HCT116 (cell line): ENCODE measurements at regions not wholly inside any gene's neighbourhood (a gene's known extent, or its start where the extent isn't known, plus 50 kb on each side); places are given as distances from the start of the nearest gene placed in this dataset.

ENCODE experiments used
- ATAC-seq: fragments of 200-7000 bp; cut with Tn5 transposase; 2 replicates; pipeline ENCODE4 v1.9.1; 2020; ENCODE audit warnings: mild to moderate bottlenecking, moderate library complexity
- BruUV-seq: library from RNA; stranded (reverse); fragments of 400-500 nt; replicated peaks from 2 replicates; lab custom pipeline; 2021; lab: Mats Ljungman, UMichigan
- CTCF ChIA-PET: fragments of 300-600 bp; sonication (Branson Sonifier 250); formaldehyde crosslinking; loops from one replicate; lab custom pipeline; 2021; ENCODE audit warnings: antibody characterized with exemption; lab: Charles Lee
- POLR2A ChIA-PET: fragments of 300-600, 350-600 bp; sonication (Branson Sonifier 250); formaldehyde crosslinking; loops from one replicate; lab custom pipeline; 2021; ENCODE audit warnings: antibody characterized with exemption; lab: Charles Lee
- RAD21 ChIA-PET, 2 experiments: fragments of 300-600 bp; sonication (Branson Sonifier 250); formaldehyde crosslinking; loops; one replicate each; lab custom pipeline; 2023; ENCODE audit warnings: low total read pairs in 2 of 2; ENCODE audit not compliant: uncharacterized antibody in 2 of 2, unreplicated experiment in 2 of 2, low non-redundant PET in 1 of 2; lab: Charles Lee
- DNase-seq: peaks from one replicate; pipeline ENCODE4 v3.0.0-alpha.2; 2010; ENCODE audit warnings: low read depth, low spot score
- H2AFZ ChIP-seq: fragments of 200-600 bp; shearing (Covaris generic), sonication (generic); 2 replicates; pipeline ENCODE4 v1.6.1; 2017; ENCODE audit warnings: low read depth, mixed run types, mixed read lengths, antibody characterized with exemption, low read length; ENCODE audit not compliant: poor library complexity, severe bottlenecking
- H3K27ac ChIP-seq: 2 replicates; pipeline ENCODE4 v1.5.1; 2012; ENCODE audit warnings: low read depth, low read length
- H3K27me3 ChIP-seq: fragments of 200-600 bp; sonication (generic); 2 replicates; pipeline ENCODE4 v1.6.1; 2016; ENCODE audit warnings: mixed run types, low read length, mixed read lengths; ENCODE audit not compliant: insufficient read depth
- H3K36me3 ChIP-seq, 2 experiments: fragments of 200-500 bp in 1 of 2; fragments of 200-600 bp in 1 of 2; sonication (Bioruptor generic) in 1 of 2; sonication (generic) in 1 of 2; 2 replicates each; pipeline versions ENCODE4 v1.5.1 to v1.6.1; 2014 to 2016; ENCODE audit warnings: low read length in 2 of 2, inconsistent platforms in 1 of 2, mixed read lengths in 1 of 2, mixed run types in 1 of 2; ENCODE audit not compliant: insufficient read depth in 2 of 2, control insufficient read depth in 1 of 2
- H3K4me1 ChIP-seq, 2 experiments: fragments of 200-600 bp in 1 of 2; sonication (generic) in 1 of 2; 2 replicates each; pipeline versions ENCODE4 v1.5.1 to v1.6.1; 2012 to 2017; ENCODE audit warnings: low read length in 2 of 2, inconsistent platforms in 1 of 2, mild to moderate bottlenecking in 1 of 2, mixed read lengths in 1 of 2, mixed run types in 1 of 2, moderate library complexity in 1 of 2; ENCODE audit not compliant: insufficient read depth in 2 of 2, control insufficient read depth in 1 of 2
- H3K4me2 ChIP-seq: fragments of 200-600 bp; sonication (generic); 2 replicates; pipeline ENCODE4 v1.6.1; 2017; ENCODE audit warnings: mixed run types, low read length, mixed read lengths
- H3K4me3 ChIP-seq, 2 experiments: fragments of 200-600 bp in 1 of 2; sonication (generic) in 1 of 2; replicated peaks in 1 of 2; 2 replicates each; pipeline ENCODE4 v1.5.1; 2011 to 2016; ENCODE audit warnings: low read length in 2 of 2, control low read depth in 1 of 2, low read depth in 1 of 2, mild to moderate bottlenecking in 1 of 2, mixed read lengths in 1 of 2, mixed run types in 1 of 2
- H3K79me2 ChIP-seq: fragments of 200-600 bp; sonication (generic); 2 replicates; pipeline ENCODE4 v1.6.1; 2017; ENCODE audit warnings: mild to moderate bottlenecking, mixed run types, low read length, moderate library complexity, mixed read lengths; ENCODE audit not compliant: insufficient read depth
- H3K9ac ChIP-seq: fragments of 200-600 bp; sonication (generic); 2 replicates; pipeline ENCODE4 v1.6.1; 2016; ENCODE audit warnings: low read length, mixed read lengths
- H3K9me2 ChIP-seq: fragments of 200-600 bp; sonication (generic), shearing (Covaris generic); 2 replicates; pipeline ENCODE4 v1.6.1; 2017; ENCODE audit warnings: mixed run types, mild to moderate bottlenecking, moderate library complexity; ENCODE audit not compliant: insufficient read depth
- H3K9me3 ChIP-seq, 2 experiments: fragments of 200-500 bp in 1 of 2; fragments of 200-600 bp in 1 of 2; sonication (Bioruptor generic) in 1 of 2; sonication (generic) in 1 of 2; 2 replicates each; pipeline ENCODE4 v1.6.1; 2014 to 2017; ENCODE audit warnings: low read length in 2 of 2, mixed read lengths in 2 of 2, inconsistent platforms in 1 of 2, low read depth in 1 of 2, mild to moderate bottlenecking in 1 of 2, mixed run types in 1 of 2, moderate library complexity in 1 of 2; ENCODE audit not compliant: control insufficient read depth in 1 of 2, insufficient read depth in 1 of 2
- H4K20me1 ChIP-seq: fragments of 200-600 bp; sonication (generic), shearing (Covaris generic); 2 replicates; pipeline ENCODE4 v1.6.1; 2017; ENCODE audit warnings: mixed run types, mild to moderate bottlenecking, moderate library complexity; ENCODE audit not compliant: insufficient read depth
- CBX3 ChIP-seq: IDR thresholded peaks from 2 replicates; pipeline ENCODE4 v1.6.1; 2012; ENCODE audit warnings: low read depth
- EGR1 ChIP-seq: IDR thresholded peaks from 2 replicates; pipeline ENCODE4 v1.6.1; 2012; ENCODE audit warnings: low read depth
- ELF1 ChIP-seq: IDR thresholded peaks from 2 replicates; pipeline ENCODE4 v1.6.1; 2012; ENCODE audit warnings: low read depth, borderline replicate concordance
- EZH2 ChIP-seq: fragments of 200-600 bp; sonication (generic); IDR thresholded peaks from 2 replicates; pipeline ENCODE4 v1.6.1; 2017; ENCODE audit warnings: antibody characterized with exemption, mixed run types
- EZH2phosphoT487 ChIP-seq: fragments of 200-600 bp; IDR thresholded peaks from 2 replicates; pipeline ENCODE4 v1.6.1; 2018; ENCODE audit warnings: antibody characterized with exemption, borderline replicate concordance
- FOSL1 ChIP-seq: IDR thresholded peaks from 2 replicates; pipeline ENCODE4 v1.6.1; 2012; ENCODE audit warnings: low read depth
- JUND ChIP-seq: IDR thresholded peaks from 2 replicates; pipeline ENCODE4 v1.6.1; 2012
- POLR2A ChIP-seq: IDR thresholded peaks from 2 replicates; pipeline ENCODE4 v1.7.0; 2011; ENCODE audit warnings: borderline replicate concordance; ENCODE audit not compliant: insufficient read depth, insufficient read length; ENCODE audit errors: extremely low read depth
- POLR2AphosphoS5 ChIP-seq: IDR thresholded peaks from 2 replicates; pipeline ENCODE4 v1.6.1; 2011; ENCODE audit warnings: mild to moderate bottlenecking, low read depth, low read length, moderate library complexity
- RAD21 ChIP-seq: IDR thresholded peaks from 2 replicates; pipeline ENCODE4 v1.6.1; 2012; ENCODE audit warnings: low read depth, mild to moderate bottlenecking
- SIN3A ChIP-seq: IDR thresholded peaks from 2 replicates; pipeline ENCODE4 v1.6.1; 2012; ENCODE audit warnings: low read depth
- SP1 ChIP-seq: IDR thresholded peaks from 2 replicates; pipeline ENCODE4 v1.6.1; 2012; ENCODE audit warnings: low read depth
- TCF7L2 ChIP-seq: IDR thresholded peaks from 2 replicates; pipeline ENCODE4 v1.7.0; 2011; ENCODE audit warnings: borderline replicate concordance, inconsistent platforms; ENCODE audit not compliant: insufficient read depth, insufficient read length; ENCODE audit errors: extremely low read depth
- YY1 ChIP-seq: IDR thresholded peaks from 2 replicates; pipeline ENCODE4 v1.6.1; 2011; ENCODE audit warnings: low read length, low read depth, moderate library complexity, mild to moderate bottlenecking; ENCODE audit not compliant: insufficient replicate concordance; ENCODE audit errors: extremely low read depth
- ZFX ChIP-seq: fragments of 450-650 bp; IDR thresholded peaks from 2 replicates; pipeline ENCODE4 v1.6.1; 2017
- ZNF274 ChIP-seq: fragments of 200-500 bp; sonication (Bioruptor generic); IDR thresholded peaks from 2 replicates; pipeline ENCODE4 v1.6.1; 2014; ENCODE audit warnings: mild to moderate bottlenecking, low read depth, low read length, inconsistent platforms
- intact Hi-C: fragments of 100-400 bp; cut with micrococcal nuclease; formaldehyde crosslinking; loops from 2 replicates; pipeline ENCODE4 v1.10.0; 2022
- TF ChIP-seq, protein P1 (sequence below): IDR thresholded peaks from 2 replicates; pipeline ENCODE4 v1.6.1; 2012
- TF ChIP-seq, protein P2 (sequence below): IDR thresholded peaks from 2 replicates; pipeline ENCODE4 v1.6.1; 2012
- TF ChIP-seq, protein P3 (sequence below), 3 experiments: fragments of 200-600 bp in 1 of 3; sonication (generic) in 1 of 3; IDR thresholded peaks in 2 of 3; conservative IDR thresholded peaks in 1 of 3; 2 replicates each; pipeline ENCODE4 v1.5.1; 2012 to 2017; ENCODE audit warnings: low read depth in 2 of 3, low read length in 2 of 3, antibody characterized with exemption in 1 of 3, borderline replicate concordance in 1 of 3, control low read depth in 1 of 3, mild to moderate bottlenecking in 1 of 3, mixed read lengths in 1 of 3, mixed run types in 1 of 3, moderate library complexity in 1 of 3; ENCODE audit not compliant: insufficient read depth in 1 of 3
- TF ChIP-seq, protein P4 (sequence below): IDR thresholded peaks from 2 replicates; pipeline ENCODE4 v1.6.1; 2011; ENCODE audit warnings: mild to moderate bottlenecking, low read length, moderate library complexity; ENCODE audit not compliant: insufficient replicate concordance; ENCODE audit errors: extremely low read depth

DNA sequence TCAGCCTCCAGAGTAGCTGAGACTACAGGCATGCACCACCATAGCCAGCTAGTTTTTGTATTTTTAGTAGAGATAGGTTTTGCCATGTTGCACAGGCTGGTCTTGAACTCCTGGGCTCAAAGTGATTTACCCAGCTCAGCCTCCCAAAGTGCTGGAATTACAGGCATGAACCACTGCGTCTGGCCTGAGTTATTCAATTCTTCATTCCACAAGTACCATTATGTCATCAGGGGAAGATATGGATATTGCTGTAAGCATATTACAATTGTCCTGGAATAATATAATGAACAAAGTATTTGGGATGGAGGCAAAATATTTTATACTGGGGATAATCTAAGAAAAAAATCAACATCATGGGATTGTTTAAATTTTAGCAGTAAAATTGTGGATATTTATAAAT lies 646.0 kb upstream of the SLITRK6 start:
- Histone ChIP-seq H3K4me1 (no peaks in the 10 kb centered on the region; a peak in 1 of 4 replicates), H3K9me2 (no peaks in the 10 kb centered on the region), H4K20me1 (no peaks in the 10 kb centered on the region), H3K79me2 (no peaks in the 10 kb centered on the region), H3K4me3 (no peak overlapping the region), H3K4me2 (no peak overlapping the region), H3K9ac (no peak overlapping the region), H3K36me3 (no peaks in the 10 kb centered on the region), H2AFZ (no peak overlapping the region), H3K27ac (no peak overlapping the region), H3K27me3 (no peaks in the 10 kb centered on the region), H3K9me3 (no peaks in the 10 kb centered on the region)
- POLR2A ChIA-PET = no interaction called here
- intact Hi-C loops = no loop called here
- BruUV-seq = no TSS peak
- CTCF ChIA-PET = no interaction called here
- ATAC-seq = no peak
- TF ChIP-seq, protein P1, sequence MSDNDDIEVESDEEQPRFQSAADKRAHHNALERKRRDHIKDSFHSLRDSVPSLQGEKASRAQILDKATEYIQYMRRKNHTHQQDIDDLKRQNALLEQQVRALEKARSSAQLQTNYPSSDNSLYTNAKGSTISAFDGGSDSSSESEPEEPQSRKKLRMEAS = no peak
- TF ChIP-seq, protein P2, sequence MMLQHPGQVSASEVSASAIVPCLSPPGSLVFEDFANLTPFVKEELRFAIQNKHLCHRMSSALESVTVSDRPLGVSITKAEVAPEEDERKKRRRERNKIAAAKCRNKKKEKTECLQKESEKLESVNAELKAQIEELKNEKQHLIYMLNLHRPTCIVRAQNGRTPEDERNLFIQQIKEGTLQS = no peak
- TF ChIP-seq EZH2 (no peak), EZH2phosphoT487 (no peak), ZFX (no peak), POLR2A (no peak), CBX3 (no peak), YY1 (no peak), RAD21 (no peak), POLR2AphosphoS5 (no peak), ELF1 (no peak), ZNF274 (no peak), FOSL1 (no peak), SP1 (no peak), JUND (no peak), TCF7L2 (no peak), EGR1 (no peak), SIN3A (no peak)
- TF ChIP-seq, protein P3, sequence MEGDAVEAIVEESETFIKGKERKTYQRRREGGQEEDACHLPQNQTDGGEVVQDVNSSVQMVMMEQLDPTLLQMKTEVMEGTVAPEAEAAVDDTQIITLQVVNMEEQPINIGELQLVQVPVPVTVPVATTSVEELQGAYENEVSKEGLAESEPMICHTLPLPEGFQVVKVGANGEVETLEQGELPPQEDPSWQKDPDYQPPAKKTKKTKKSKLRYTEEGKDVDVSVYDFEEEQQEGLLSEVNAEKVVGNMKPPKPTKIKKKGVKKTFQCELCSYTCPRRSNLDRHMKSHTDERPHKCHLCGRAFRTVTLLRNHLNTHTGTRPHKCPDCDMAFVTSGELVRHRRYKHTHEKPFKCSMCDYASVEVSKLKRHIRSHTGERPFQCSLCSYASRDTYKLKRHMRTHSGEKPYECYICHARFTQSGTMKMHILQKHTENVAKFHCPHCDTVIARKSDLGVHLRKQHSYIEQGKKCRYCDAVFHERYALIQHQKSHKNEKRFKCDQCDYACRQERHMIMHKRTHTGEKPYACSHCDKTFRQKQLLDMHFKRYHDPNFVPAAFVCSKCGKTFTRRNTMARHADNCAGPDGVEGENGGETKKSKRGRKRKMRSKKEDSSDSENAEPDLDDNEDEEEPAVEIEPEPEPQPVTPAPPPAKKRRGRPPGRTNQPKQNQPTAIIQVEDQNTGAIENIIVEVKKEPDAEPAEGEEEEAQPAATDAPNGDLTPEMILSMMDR (IDR thresholded peaks at IDR 0.05 in 2 of 3, conservative IDR thresholded peaks at IDR 0.05 in 1 of 3; ENCODE audit: borderline replicate concordance in 1 of 3, insufficient read depth in 1 of 3, low read depth in 2 of 3, low read length in 2 of 3) = no peak
- TF ChIP-seq, protein P4, sequence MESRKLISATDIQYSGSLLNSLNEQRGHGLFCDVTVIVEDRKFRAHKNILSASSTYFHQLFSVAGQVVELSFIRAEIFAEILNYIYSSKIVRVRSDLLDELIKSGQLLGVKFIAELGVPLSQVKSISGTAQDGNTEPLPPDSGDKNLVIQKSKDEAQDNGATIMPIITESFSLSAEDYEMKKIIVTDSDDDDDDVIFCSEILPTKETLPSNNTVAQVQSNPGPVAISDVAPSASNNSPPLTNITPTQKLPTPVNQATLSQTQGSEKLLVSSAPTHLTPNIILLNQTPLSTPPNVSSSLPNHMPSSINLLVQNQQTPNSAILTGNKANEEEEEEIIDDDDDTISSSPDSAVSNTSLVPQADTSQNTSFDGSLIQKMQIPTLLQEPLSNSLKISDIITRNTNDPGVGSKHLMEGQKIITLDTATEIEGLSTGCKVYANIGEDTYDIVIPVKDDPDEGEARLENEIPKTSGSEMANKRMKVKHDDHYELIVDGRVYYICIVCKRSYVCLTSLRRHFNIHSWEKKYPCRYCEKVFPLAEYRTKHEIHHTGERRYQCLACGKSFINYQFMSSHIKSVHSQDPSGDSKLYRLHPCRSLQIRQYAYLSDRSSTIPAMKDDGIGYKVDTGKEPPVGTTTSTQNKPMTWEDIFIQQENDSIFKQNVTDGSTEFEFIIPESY = no peak
- RAD21 ChIA-PET = no interaction called here
- DNase-seq = no peak
